ENCODE measurements at regions not wholly inside any gene's neighbourhood (a gene's known extent, or its start where the extent isn't known, plus 50 kb on each side); places are given as distances from the start of the nearest gene placed in this dataset.

GRCh38 chr2:56811401-56811800 is 627.6 kb downstream of the CCDC85A start:
- H4K20me1 ChIP-seq (ENCODE audit: control insufficient read depth, insufficient read depth, insufficient read length) = no peaks in the 10 kb centered on the region
- no peak overlapping the region for H2AFZ ChIP-seq (ENCODE audit: low read length)
- H3K4me2 ChIP-seq (ENCODE audit: insufficient read depth, insufficient read length, low read length) = no peak overlapping the region
- no peak overlapping the region for H3K14ac ChIP-seq (ENCODE audit: insufficient read depth, low read length)
- Mint-ChIP-seq H3K36me3 (ENCODE audit: insufficient read depth in 1 of 3, low read depth in 3 of 3) (no peaks in the 10 kb centered on the region), H3K27me3 (ENCODE audit: low read depth) (no peaks in the 10 kb centered on the region), H3K9me3 (no peaks in the 10 kb centered on the region; a peak in 1 of 5 replicates), H3K27ac (no peak overlapping the region), H3K4me1 (no peaks in the 10 kb centered on the region; a peak in 1 of 4 replicates), H3K4me3 (no peak overlapping the region)
- H3K27me3 ChIP-seq (ENCODE audit: insufficient read depth, low read length) = no peaks in the 10 kb centered on the region
- no peak overlapping the region for H2BK5ac ChIP-seq (ENCODE audit: insufficient read length, low read length)
- no CpG with 5 or more reads among the region's 2 CpGs for WGBS (ENCODE audit: extremely low coverage, insufficient read length, low lambda C conversion rate)
- no peak overlapping the region for H2AK5ac ChIP-seq (ENCODE audit: insufficient read length, low read length)
- H3K79me1 ChIP-seq (ENCODE audit: insufficient read depth, low read depth, low read length, poor library complexity, severe bottlenecking) = no peaks in the 10 kb centered on the region
- H3K18ac ChIP-seq (ENCODE audit: insufficient read length, low read depth, low read length) = no peak overlapping the region
- no peaks in the 10 kb centered on the region for H3K4me1 ChIP-seq (ENCODE audit: insufficient read depth, low read length)
- H2BK12ac ChIP-seq (ENCODE audit: insufficient read length, low read depth, low read length) = no peak overlapping the region
- no peak overlapping the region for H3K9ac ChIP-seq (ENCODE audit: extremely low read depth, insufficient read length, low read length)
- H4K8ac ChIP-seq (replicated peaks; ENCODE audit: insufficient read length, low read depth, low read length) = no peak overlapping the region
- DNase-seq = no peak
- H3K4ac ChIP-seq (ENCODE audit: low read depth, low read length) = no peak overlapping the region
- H4K91ac ChIP-seq (ENCODE audit: insufficient read length, low read depth, low read length) = no peak overlapping the region
- H3T11ph ChIP-seq (ENCODE audit: low read length) = no peak overlapping the region
- H2BK15ac ChIP-seq (ENCODE audit: low read depth, low read length) = no peak overlapping the region
- H3K23me2 ChIP-seq (ENCODE audit: insufficient read length, low read depth, low read length, poor library complexity, severe bottlenecking) = no peaks in the 10 kb centered on the region
- H3K79me2 ChIP-seq (ENCODE audit: insufficient read depth, low read length) = no peaks in the 10 kb centered on the region
- no peak overlapping the region for H3K27ac ChIP-seq (ENCODE audit: insufficient read length, low read depth, low read length)
- TF ChIP-seq, protein P1, sequence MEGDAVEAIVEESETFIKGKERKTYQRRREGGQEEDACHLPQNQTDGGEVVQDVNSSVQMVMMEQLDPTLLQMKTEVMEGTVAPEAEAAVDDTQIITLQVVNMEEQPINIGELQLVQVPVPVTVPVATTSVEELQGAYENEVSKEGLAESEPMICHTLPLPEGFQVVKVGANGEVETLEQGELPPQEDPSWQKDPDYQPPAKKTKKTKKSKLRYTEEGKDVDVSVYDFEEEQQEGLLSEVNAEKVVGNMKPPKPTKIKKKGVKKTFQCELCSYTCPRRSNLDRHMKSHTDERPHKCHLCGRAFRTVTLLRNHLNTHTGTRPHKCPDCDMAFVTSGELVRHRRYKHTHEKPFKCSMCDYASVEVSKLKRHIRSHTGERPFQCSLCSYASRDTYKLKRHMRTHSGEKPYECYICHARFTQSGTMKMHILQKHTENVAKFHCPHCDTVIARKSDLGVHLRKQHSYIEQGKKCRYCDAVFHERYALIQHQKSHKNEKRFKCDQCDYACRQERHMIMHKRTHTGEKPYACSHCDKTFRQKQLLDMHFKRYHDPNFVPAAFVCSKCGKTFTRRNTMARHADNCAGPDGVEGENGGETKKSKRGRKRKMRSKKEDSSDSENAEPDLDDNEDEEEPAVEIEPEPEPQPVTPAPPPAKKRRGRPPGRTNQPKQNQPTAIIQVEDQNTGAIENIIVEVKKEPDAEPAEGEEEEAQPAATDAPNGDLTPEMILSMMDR (conservative IDR thresholded peaks at IDR 0.05) = no peak
- H3K56ac ChIP-seq (ENCODE audit: insufficient read length, low read depth, low read length) = no peak overlapping the region
- no peak overlapping the region for H4K5ac ChIP-seq (ENCODE audit: insufficient read length, low read depth, low read length)
- no peaks in the 10 kb centered on the region for H3K9me3 ChIP-seq (ENCODE audit: control insufficient read depth, low read depth, low read length)
- no peak overlapping the region for H2BK20ac ChIP-seq (ENCODE audit: low read depth, low read length, poor library complexity, severe bottlenecking)
- no peak overlapping the region for H3K23ac ChIP-seq (ENCODE audit: insufficient read length, low read depth, low read length)
- H2BK120ac ChIP-seq (ENCODE audit: low read depth, low read length, poor library complexity, severe bottlenecking) = no peak overlapping the region

All from H9 (cell line).